Fibroblast of upper back skin (primary cell): ENCODE measurements at regions not wholly inside any gene's neighbourhood (a gene's known extent, or its start where the extent isn't known, plus 50 kb on each side); places are given as distances from the start of the nearest gene placed in this dataset.
A peak's percentile ranks its signal among the peaks of the same experiment; 100 is the strongest.

Experiments used
- DNase-seq: peaks from one replicate; pipeline ENCODE4 v3.0.0-alpha.2; 2013

DNA sequence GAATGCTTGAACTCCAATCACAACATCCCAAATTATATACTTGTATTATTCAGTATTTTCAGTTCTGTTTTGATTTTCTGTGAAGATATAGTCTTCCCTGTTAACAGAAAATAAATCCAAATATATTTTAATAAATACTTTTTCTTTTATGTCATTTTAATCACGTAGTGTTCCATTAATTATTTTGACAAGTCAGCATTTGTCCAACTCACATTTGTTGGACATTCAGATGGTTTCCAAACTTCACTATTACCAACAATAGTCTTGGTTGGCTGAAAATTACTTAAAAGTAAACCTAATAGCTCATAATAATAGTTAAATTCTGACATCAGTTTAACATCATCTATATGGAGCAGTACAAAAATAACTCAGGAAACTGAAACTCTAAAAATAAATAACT is 60.7 kb upstream of the SPANXD start:
- DNase-seq: no peak

DNA sequence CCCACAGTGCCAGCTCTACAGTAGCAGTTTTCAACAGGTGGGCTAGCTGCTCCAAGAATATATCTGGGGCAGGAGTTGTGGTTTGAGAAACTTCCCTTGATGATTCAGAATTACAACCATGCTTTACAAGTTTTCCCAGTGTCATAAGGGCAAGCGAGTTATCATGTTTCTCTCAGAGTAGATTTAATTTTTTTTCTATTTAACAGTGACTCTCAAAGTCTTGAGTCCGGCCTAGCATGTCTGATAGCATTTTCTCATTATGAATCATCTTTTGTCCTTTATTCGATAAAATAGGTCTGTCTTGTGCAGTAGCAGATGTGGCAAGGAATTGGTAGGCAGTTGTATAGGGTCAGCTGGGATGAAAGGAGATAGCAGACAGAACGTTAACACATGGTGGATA is 62.2 kb upstream of the SPANXD start:
- peak; percentile 14 for DNase-seq

DNA sequence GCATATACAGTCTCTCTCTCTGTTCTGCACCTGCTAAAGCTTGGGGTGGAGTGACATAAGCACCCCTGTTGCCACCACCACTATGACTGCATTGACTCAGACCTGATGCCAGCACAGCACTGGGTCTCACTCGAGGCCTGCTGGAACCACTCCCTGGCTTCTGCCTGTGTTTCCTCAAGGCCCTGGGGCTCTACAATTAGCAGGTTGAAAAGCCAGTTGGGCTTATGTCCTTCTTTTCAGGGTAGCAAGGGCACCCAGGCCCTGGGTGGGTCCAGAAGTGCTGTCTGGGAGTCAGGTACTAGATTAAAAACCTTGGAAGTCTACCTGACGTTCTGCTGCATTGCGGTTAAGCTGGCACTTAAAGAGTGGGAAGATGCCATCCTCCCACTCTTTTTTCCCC is 50.5 kb upstream of the MAGEC3 start:
- DNase-seq: no peak
